ENCODE measurements at regions not wholly inside any gene's neighbourhood (a gene's known extent, or its start where the extent isn't known, plus 50 kb on each side); places are given as distances from the start of the nearest gene placed in this dataset.
"Not testable (repeated sequence)": the region's sequence is repeated elsewhere in the genome, so short reads cannot be mapped to it uniquely, and the experiment has no call there.

- DNase-seq (ENCODE audit: low read depth) = not testable (repeated sequence)
Measured at GRCh38 chr5:96171973-96172372, 210.3 kb upstream of the ELL2 start.

- DNase-seq (ENCODE audit: low read depth) = not testable (repeated sequence)
Measured at GRCh38 chr5:96170481-96171125, 209.0 kb upstream of the ELL2 start.

GRCh38 chr5:96168833-96169232 is 207.2 kb upstream of the ELL2 start:
- DNase-seq (ENCODE audit: low read depth) = not testable (repeated sequence)

DNA sequence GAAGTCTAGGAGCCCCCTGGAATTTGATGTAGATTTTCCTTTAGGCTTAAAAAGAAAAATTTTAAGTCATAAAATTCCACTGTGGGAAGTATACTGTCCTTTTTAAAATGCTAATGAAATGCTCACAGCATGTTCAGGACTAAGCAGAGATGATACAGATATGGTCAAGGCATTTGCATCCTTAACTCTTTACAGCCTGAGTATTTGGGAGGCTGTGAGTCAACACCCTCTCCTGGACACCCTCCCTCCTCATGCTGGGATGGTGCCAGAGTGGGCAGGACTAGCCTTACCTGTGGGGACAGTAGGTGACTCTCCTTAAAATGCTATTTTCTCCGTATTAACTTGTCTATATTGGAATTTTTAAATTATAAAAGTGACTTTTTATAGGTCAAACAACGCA is 197.4 kb upstream of the ELL2 start:
- DNase-seq (ENCODE audit: low read depth) = no peak

DNA sequence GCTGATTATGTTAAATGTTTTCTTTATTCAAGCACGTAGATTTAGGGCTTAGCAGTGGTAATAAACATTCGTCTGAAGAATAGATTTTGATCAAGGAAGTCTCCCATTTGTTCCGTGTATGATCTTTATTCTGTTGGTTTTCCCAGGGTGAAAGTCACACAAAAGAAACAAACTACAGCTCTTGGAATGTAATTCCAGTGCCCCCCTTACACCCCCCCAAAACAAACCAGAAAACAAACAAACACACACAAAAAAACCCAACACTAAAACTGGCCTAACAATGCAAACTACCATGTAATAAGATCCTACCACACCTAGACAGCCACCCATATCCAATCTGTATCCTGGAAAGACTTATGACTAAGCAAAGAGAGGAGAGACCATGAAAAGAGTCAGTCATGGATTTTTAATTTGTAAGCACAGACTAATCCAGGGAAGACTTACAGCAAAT is 196.2 kb upstream of the ELL2 start:
- peak; percentile 71 for DNase-seq (ENCODE audit: low read depth)

- peak; percentile 61 for DNase-seq (ENCODE audit: low read depth)
Measured at GRCh38 chr5:96157077-96157780, 195.6 kb upstream of the ELL2 start.

DNA sequence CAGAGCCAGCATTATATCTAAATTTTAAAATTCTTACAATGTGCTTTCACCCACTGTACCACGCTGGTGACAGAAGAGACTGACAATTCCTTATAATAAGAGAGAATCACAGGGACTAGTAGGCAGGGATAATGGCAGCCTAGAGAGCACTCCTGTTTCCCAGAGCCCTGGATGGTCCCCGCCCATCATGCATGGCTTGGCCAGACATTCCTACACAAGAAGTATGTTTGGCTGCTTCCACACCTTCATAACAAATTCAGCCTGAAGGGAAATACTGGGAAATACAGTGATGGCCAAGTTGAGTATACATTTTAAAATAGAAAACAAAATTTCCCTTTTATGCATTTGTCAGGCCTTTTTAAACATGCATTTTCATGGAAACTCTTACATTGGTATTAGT is 193.5 kb upstream of the ELL2 start:
- DNase-seq (ENCODE audit: low read depth) = no peak

DNA sequence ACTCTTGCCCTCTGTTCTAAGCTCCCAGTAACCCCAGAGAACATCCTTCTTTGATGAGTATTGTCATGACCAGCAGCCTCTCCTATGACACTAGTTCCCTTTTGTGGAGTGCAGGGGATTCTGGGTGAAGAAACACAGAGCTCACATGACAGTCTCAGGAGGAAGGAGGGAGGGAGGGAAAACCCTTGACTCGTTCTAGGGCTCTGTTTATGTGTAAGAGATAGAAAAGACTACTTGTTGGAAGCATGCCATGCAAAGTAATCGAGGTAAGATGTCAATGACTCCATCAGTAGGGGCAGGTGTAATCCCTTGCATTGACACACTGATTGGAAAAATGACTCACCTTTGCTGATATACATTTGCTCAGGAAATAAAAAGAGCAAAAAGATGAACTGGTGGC is 190.2 kb upstream of the ELL2 start:
- DNase-seq (ENCODE audit: low read depth) = no peak

GRCh38 chr5:96150007-96150406 is 188.4 kb upstream of the ELL2 start:
- DNase-seq (ENCODE audit: low read depth) = peak; percentile 81

- peak; percentile 93 for DNase-seq (ENCODE audit: low read depth)
Measured at GRCh38 chr5:96149546-96149945, 187.9 kb upstream of the ELL2 start.

DNA sequence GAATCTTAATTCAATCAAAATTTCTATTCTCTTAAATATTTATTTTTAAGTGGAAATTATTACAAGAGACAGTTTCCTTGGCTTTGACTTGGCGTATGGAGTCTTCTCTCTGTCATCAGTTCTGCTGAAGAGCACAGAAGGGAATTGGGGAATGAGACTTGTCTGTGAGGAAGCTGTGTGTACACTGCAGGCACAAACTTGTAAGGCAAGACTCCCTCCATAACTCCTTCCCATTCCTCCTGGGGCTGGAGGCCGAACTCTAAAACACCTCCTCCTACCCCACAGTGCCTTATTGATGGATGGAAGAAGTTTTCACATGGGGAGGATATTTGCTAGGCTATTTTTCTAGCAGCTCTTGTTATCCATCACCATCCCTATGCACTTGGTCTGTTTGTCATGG is 187.4 kb upstream of the ELL2 start:
- DNase-seq (ENCODE audit: low read depth) = no peak

- no peak for DNase-seq (ENCODE audit: low read depth)
Measured at GRCh38 chr5:96148376-96148775, 186.7 kb upstream of the ELL2 start.

DNA sequence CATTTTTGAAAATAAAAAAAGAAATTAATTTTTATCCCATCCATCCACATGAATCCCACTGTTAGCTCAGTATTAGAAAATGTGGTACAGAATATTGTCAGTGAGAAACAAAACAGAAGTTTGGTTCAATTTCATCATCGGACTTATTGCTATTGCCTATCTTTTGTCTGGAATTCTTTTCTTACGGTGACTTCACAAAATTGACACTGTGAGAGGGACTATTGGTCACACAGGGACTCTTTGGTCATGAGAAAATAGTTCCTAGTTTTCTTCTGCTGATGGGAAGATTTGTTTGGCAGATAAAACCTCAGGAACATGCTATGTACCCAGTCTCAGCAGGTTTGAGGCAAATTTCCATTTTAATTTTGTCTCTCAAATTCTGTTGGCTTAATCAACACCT is 186.2 kb upstream of the ELL2 start:
- DNase-seq (ENCODE audit: low read depth) = no peak

GRCh38 chr5:96146675-96147074 is 185.0 kb upstream of the ELL2 start:
- DNase-seq (ENCODE audit: low read depth) = peak; percentile 67

- DNase-seq (ENCODE audit: low read depth) = no peak
Measured at GRCh38 chr5:96144289-96144688, 182.6 kb upstream of the ELL2 start.

DNA sequence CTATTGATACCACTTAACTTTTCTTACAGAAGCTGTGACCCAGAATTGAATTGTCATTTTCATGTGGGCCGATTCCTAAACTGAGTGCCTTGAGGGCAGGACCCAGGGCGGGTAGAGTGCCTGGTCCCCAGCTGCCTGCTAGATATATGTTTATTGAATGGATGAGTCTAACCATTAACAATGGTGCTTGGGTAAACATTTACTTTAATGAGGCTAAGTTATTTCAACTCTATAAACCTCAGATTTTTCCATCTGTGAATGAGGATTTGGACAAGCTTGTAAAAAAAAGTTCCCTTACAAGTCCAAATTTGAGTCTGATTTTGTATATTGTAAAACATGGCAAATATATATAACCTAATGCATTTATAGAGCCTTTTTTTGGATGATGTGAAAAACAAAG is 181.8 kb upstream of the ELL2 start:
- DNase-seq (ENCODE audit: low read depth) = peak; percentile 88

DNA sequence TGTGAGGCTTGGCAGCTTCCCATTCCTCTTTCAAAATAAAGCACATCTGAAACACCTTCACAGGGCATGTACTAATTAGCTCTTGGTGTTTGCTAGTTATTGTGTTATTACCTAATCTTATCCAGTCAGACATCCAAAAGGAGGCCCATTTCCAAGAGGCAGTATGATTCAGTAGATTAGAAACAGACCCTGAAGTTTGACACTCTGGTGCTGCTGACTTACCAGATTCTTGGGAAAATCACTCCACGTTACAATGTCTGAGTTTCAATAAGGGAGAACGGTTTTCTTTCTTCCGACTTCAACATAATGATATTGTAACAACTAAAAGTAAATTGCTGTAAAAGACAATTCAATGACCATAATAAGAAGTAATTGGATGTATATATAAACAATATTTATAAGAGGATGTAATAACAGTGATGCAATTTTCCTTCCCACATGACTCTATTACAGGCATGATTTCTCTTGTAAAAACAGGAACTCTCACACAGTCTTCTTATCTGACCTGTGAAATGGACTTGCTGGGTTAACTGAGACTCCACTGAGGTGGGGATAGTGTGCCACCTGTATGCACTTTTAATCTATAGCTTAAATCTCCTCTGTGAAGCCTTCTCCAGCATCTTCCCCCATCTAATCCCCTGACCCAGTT is 181.3 kb upstream of the ELL2 start:
- DNase-seq (ENCODE audit: low read depth) = peak; percentile 73

GRCh38 chr5:96142184-96142781 is 180.6 kb upstream of the ELL2 start:
- no peak for DNase-seq (ENCODE audit: low read depth)

DNA sequence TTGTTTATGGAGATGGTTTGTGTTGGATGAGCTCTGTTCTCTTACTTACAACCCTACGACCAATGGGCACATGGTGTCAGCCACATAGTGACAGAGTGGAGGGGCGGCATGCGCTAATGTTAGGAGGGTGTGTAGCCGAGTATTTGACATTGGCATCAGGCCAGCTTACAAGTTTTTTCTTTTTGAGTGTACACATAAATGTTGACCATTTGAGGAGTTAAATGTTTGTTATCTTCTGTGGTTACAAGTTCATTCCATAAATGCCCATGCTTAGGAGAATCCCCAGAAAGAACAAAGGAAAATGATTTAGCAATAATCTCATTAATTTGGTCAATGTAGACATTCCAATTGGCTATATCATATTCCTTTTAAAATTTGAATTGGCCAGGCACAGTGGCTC is 180.1 kb upstream of the ELL2 start:
- DNase-seq (ENCODE audit: low read depth) = peak; percentile 79

DNA sequence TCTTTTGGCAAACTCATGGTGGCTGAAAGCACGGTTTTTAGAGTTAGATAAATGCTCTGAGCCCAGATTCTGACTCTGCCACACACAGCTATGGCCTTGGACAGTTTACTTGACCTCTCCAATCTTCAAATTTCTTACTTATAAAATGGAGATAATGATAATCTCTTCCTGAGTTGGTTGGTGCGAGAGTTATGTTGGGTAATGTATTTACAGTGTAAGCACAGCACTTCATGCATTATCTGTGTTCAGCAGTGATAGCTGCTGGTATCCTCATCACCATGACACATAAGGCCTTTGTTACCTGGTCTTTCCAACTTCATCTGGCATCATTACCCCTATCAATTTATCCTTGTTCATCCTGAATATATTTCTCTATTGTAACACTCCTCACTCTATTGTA is 178.8 kb upstream of the ELL2 start:
- no peak for DNase-seq (ENCODE audit: low read depth)

GRCh38 chr5:96140084-96140483 is 178.4 kb upstream of the ELL2 start:
- no peak for DNase-seq (ENCODE audit: low read depth)

DNA sequence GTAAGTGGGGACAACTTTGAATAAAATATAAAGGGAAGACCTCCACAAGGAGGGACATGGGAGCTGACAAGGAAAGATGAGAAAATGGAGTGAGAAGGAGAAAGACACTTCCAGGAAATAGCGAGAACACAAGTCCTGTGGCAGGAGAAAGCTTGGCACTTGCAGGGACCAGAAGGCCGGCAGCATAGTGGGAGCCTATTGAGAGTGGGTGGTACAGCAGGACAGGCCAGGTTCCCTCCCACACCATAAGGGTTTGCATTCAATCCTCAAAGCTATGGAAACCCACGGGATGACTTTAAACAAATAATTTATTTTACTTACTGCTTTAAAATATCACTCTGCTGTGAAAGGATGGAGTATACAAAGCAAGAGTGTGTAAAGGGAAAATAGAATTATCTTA is 173.2 kb upstream of the ELL2 start:
- no peak for DNase-seq (ENCODE audit: low read depth)

Measured in M059J (cell line).